Mammary epithelial cell (primary cell): ENCODE measurements at regions not wholly inside any gene's neighbourhood (a gene's known extent, or its start where the extent isn't known, plus 50 kb on each side); places are given as distances from the start of the nearest gene placed in this dataset.

Source experiments
- CTCF ChIP-seq, 2 donors: IDR thresholded peaks in 1 of 2; conservative IDR thresholded peaks in 1 of 2; 2 replicates each; pipeline ENCODE4 v1.5.1; 2011 to 2012; ENCODE audit warnings: inconsistent platforms in 2 of 2, low read length in 2 of 2, mild to moderate bottlenecking in 2 of 2, control low read depth in 1 of 2, low read depth in 1 of 2; ENCODE audit not compliant: insufficient read depth in 1 of 2; ENCODE audit errors: extremely low read depth in 1 of 2
- EZH2 ChIP-seq: IDR thresholded peaks from 2 replicates; pipeline ENCODE4 v1.6.1; 2012; ENCODE audit warnings: low read length, inconsistent platforms, borderline replicate concordance

- TF ChIP-seq EZH2 = no peak
- TF ChIP-seq CTCF (conservative IDR thresholded peaks at IDR 0.05 in 1 of 2, IDR thresholded peaks at IDR 0.05 in 1 of 2; ENCODE audit: extremely low read depth in 1 of 2, insufficient read depth in 1 of 2, low read depth in 1 of 2, low read length in 2 of 2) = no peak
Observed at GRCh38 chrX:74171465-74171864, 132.5 kb upstream of the ZCCHC13 start.
